Osteoblast (primary cell): ENCODE measurements at regions not wholly inside any gene's neighbourhood (a gene's known extent, or its start where the extent isn't known, plus 50 kb on each side); places are given as distances from the start of the nearest gene placed in this dataset.

Experiments used
- DNase-seq: peaks from one replicate; pipeline ENCODE4 v3.0.0; 2011; ENCODE audit warnings: low spot score, mixed read lengths; ENCODE audit not compliant: insufficient read length; ENCODE audit errors: missing footprints
- H2AFZ ChIP-seq: 2 replicates; pipeline ENCODE4 v1.6.0; 2011; ENCODE audit warnings: mild to moderate bottlenecking, low read length
- H3K27ac ChIP-seq: 2 replicates; pipeline ENCODE4 v1.5.1; 2011; ENCODE audit warnings: mild to moderate bottlenecking, low read depth, low read length, moderate library complexity
- H3K27me3 ChIP-seq: 2 replicates; pipeline ENCODE4 v1.6.0; 2012; ENCODE audit warnings: mild to moderate bottlenecking, control low read depth, inconsistent platforms, low read length, moderate library complexity; ENCODE audit not compliant: insufficient read depth
- H3K36me3 ChIP-seq: 2 replicates; pipeline ENCODE4 v1.5.1; 2011; ENCODE audit warnings: mild to moderate bottlenecking, low read length, control low read depth, moderate library complexity; ENCODE audit not compliant: insufficient read depth
- H3K4me1 ChIP-seq: 2 replicates; pipeline ENCODE4 v1.5.1; 2011; ENCODE audit warnings: mild to moderate bottlenecking, low read length, control low read depth, moderate library complexity; ENCODE audit not compliant: insufficient read depth
- H3K4me2 ChIP-seq: 2 replicates; pipeline ENCODE4 v1.6.0; 2011; ENCODE audit warnings: mild to moderate bottlenecking, low read length; ENCODE audit not compliant: insufficient read depth
- H3K4me3 ChIP-seq: fragments of 200-600 bp; sonication (generic); 3 replicates; pipeline ENCODE4 v1.5.1; 2012; ENCODE audit warnings: mild to moderate bottlenecking, low read length, inconsistent platforms; ENCODE audit not compliant: insufficient read depth
- H3K79me2 ChIP-seq: 2 replicates; pipeline ENCODE4 v1.6.0; 2012; ENCODE audit warnings: mild to moderate bottlenecking, low read length, control low read depth, inconsistent platforms; ENCODE audit not compliant: insufficient read depth
- H3K9me3 ChIP-seq: 2 replicates; pipeline ENCODE4 v1.5.1; 2011; ENCODE audit warnings: low read depth, low read length, control low read depth
- H4K20me1 ChIP-seq: 2 replicates; pipeline ENCODE4 v1.6.0; 2012; ENCODE audit warnings: mild to moderate bottlenecking, low read length, control low read depth; ENCODE audit not compliant: insufficient read depth
- TF ChIP-seq, protein P1 (sequence below): IDR thresholded peaks from 2 replicates; pipeline ENCODE4 v1.5.1; 2011; ENCODE audit warnings: mild to moderate bottlenecking, low read depth, low read length, moderate library complexity; ENCODE audit errors: extremely low read depth

GRCh38 chr3:163491714-163492113 is 1586.6 kb downstream of the SI start:
- H3K27me3 ChIP-seq, result no peaks in the 10 kb centered on the region
- no peak overlapping the region for H3K4me3 ChIP-seq
- H3K27ac ChIP-seq, result no peak overlapping the region
- no peak overlapping the region for H2AFZ ChIP-seq
- no peaks in the 10 kb centered on the region for H3K4me1 ChIP-seq
- no peak overlapping the region for H3K4me2 ChIP-seq
- no peak for DNase-seq
- no peaks in the 10 kb centered on the region for H3K9me3 ChIP-seq
- no peaks in the 10 kb centered on the region for H3K79me2 ChIP-seq
- TF ChIP-seq, protein P1, sequence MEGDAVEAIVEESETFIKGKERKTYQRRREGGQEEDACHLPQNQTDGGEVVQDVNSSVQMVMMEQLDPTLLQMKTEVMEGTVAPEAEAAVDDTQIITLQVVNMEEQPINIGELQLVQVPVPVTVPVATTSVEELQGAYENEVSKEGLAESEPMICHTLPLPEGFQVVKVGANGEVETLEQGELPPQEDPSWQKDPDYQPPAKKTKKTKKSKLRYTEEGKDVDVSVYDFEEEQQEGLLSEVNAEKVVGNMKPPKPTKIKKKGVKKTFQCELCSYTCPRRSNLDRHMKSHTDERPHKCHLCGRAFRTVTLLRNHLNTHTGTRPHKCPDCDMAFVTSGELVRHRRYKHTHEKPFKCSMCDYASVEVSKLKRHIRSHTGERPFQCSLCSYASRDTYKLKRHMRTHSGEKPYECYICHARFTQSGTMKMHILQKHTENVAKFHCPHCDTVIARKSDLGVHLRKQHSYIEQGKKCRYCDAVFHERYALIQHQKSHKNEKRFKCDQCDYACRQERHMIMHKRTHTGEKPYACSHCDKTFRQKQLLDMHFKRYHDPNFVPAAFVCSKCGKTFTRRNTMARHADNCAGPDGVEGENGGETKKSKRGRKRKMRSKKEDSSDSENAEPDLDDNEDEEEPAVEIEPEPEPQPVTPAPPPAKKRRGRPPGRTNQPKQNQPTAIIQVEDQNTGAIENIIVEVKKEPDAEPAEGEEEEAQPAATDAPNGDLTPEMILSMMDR, result no peak
- H3K36me3 ChIP-seq, result no peaks in the 10 kb centered on the region
- no peaks in the 10 kb centered on the region for H4K20me1 ChIP-seq

GRCh38 chr3:163490119-163490518 is 1588.2 kb downstream of the SI start:
- TF ChIP-seq, protein P1, result no peak
- Histone ChIP-seq H3K9me3 (no peaks in the 10 kb centered on the region), H3K4me2 (no peak overlapping the region), H3K27me3 (no peaks in the 10 kb centered on the region), H3K79me2 (no peaks in the 10 kb centered on the region), H3K36me3 (no peaks in the 10 kb centered on the region), H3K27ac (no peak overlapping the region), H4K20me1 (no peaks in the 10 kb centered on the region), H3K4me3 (no peak overlapping the region), H3K4me1 (no peaks in the 10 kb centered on the region), H2AFZ (no peak overlapping the region)
- DNase-seq, result no peak

- Histone ChIP-seq H3K4me2 (no peak overlapping the region), H3K79me2 (no peaks in the 10 kb centered on the region), H3K4me3 (no peak overlapping the region), H3K27me3 (no peaks in the 10 kb centered on the region), H3K4me1 (no peaks in the 10 kb centered on the region), H2AFZ (no peak overlapping the region), H3K27ac (no peak overlapping the region), H3K9me3 (no peaks in the 10 kb centered on the region), H3K36me3 (no peaks in the 10 kb centered on the region), H4K20me1 (no peaks in the 10 kb centered on the region)
- TF ChIP-seq, protein P1, result no peak
- DNase-seq, result no peak
Observed at GRCh38 chr3:163482695-163483094, 1595.6 kb downstream of the SI start.

GRCh38 chr3:163481738-163482137 is 1596.6 kb downstream of the SI start:
- no peaks in the 10 kb centered on the region for H3K4me1 ChIP-seq
- no peak overlapping the region for H3K4me3 ChIP-seq
- H4K20me1 ChIP-seq, result no peaks in the 10 kb centered on the region
- H3K27me3 ChIP-seq, result no peaks in the 10 kb centered on the region
- H3K79me2 ChIP-seq, result no peaks in the 10 kb centered on the region
- H3K27ac ChIP-seq, result no peak overlapping the region
- no peak overlapping the region for H3K4me2 ChIP-seq
- H3K9me3 ChIP-seq, result no peaks in the 10 kb centered on the region
- TF ChIP-seq, protein P1, result no peak
- H3K36me3 ChIP-seq, result no peaks in the 10 kb centered on the region
- no peak overlapping the region for H2AFZ ChIP-seq
- DNase-seq, result no peak
